ENCODE measurements at regions not wholly inside any gene's neighbourhood (a gene's known extent, or its start where the extent isn't known, plus 50 kb on each side); places are given as distances from the start of the nearest gene placed in this dataset.

DNA sequence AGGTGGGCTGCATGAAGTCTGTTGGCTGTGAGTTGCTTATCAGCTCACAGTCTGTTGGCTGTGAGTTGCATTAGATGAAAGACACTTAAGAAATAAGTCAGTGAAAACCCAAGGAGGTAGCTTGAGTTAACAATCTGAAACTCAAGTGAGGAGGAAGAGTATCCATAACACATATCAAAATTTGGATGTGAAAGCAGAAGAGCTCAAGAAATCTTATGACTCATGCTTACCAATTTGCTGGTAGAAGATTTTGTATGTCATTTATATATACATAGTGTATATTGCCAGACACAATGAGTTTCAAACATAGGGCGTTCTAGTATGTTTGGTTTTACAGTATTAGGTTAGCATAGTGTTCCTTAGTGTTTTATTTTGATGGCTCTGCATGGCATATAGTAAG lies 107.4 kb downstream of the DDIT4L start:
- Mint-ChIP-seq H3K4me1 (no peaks in the 10 kb centered on the region), H3K4me3 (no peak overlapping the region), H3K9me3 (no peaks in the 10 kb centered on the region), H3K27ac (no peak overlapping the region), H3K36me3 (ENCODE audit: low read depth) (no peaks in the 10 kb centered on the region), H3K27me3 (peaks cover 2% of the 10 kb centered on the region)
- ATAC-seq (ENCODE audit: low read depth), result no peak
- intact Hi-C loops (cut with micrococcal nuclease), result no loop called here
- POLR2A ChIA-PET, result no interaction called here
- CTCF ChIA-PET, result interaction anchor here (1.1 kb wide), 1 partner anchor 10 kb away, joined by 4 read pairs; no protein-coding TSS in a partner anchor
- TF ChIP-seq, protein P1, sequence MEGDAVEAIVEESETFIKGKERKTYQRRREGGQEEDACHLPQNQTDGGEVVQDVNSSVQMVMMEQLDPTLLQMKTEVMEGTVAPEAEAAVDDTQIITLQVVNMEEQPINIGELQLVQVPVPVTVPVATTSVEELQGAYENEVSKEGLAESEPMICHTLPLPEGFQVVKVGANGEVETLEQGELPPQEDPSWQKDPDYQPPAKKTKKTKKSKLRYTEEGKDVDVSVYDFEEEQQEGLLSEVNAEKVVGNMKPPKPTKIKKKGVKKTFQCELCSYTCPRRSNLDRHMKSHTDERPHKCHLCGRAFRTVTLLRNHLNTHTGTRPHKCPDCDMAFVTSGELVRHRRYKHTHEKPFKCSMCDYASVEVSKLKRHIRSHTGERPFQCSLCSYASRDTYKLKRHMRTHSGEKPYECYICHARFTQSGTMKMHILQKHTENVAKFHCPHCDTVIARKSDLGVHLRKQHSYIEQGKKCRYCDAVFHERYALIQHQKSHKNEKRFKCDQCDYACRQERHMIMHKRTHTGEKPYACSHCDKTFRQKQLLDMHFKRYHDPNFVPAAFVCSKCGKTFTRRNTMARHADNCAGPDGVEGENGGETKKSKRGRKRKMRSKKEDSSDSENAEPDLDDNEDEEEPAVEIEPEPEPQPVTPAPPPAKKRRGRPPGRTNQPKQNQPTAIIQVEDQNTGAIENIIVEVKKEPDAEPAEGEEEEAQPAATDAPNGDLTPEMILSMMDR (IDR thresholded peaks at IDR 0.05), result no peak
- no peak for DNase-seq

GRCh38 chr4:100081491-100081890 lies 108.8 kb downstream of the DDIT4L start:
- ATAC-seq (ENCODE audit: low read depth) (no peak), DNase-seq (no peak)
- intact Hi-C loops (cut with micrococcal nuclease), result no loop called here
- CTCF ChIA-PET, result no interaction called here
- Mint-ChIP-seq H3K9me3 (no peaks in the 10 kb centered on the region), H3K27ac (no peak overlapping the region), H3K4me1 (no peaks in the 10 kb centered on the region), H3K27me3 (peaks cover 2% of the 10 kb centered on the region), H3K4me3 (no peak overlapping the region), H3K36me3 (ENCODE audit: low read depth) (no peaks in the 10 kb centered on the region)
- TF ChIP-seq, protein P1 (IDR thresholded peaks at IDR 0.05), result no peak
- POLR2A ChIA-PET, result no interaction called here

GRCh38 chr4:100079264-100079663 lies 111.0 kb downstream of the DDIT4L start:
- CTCF ChIA-PET, result interaction anchor here (1.5 kb wide), 1 partner anchor 17 kb away, joined by 4 read pairs; no protein-coding TSS in a partner anchor
- peaks cover 7% of the 10 kb centered on the region for H3K27me3 Mint-ChIP-seq
- DNase-seq, result no peak
- no peaks in the 10 kb centered on the region for H3K9me3 Mint-ChIP-seq
- TF ChIP-seq, protein P1 (IDR thresholded peaks at IDR 0.05), result no peak
- ATAC-seq (ENCODE audit: low read depth), result no peak
- H3K4me3 Mint-ChIP-seq, result no peak overlapping the region
- no peaks in the 10 kb centered on the region for H3K4me1 Mint-ChIP-seq
- intact Hi-C loops (cut with micrococcal nuclease), result no loop called here
- H3K27ac Mint-ChIP-seq, result no peak overlapping the region
- POLR2A ChIA-PET, result no interaction called here
- no peaks in the 10 kb centered on the region for H3K36me3 Mint-ChIP-seq (ENCODE audit: low read depth)

- ChIA-PET CTCF (no interaction called here), POLR2A (interaction anchor here (0.7 kb wide), 1 partner anchor 17 kb away, joined by 3 read pairs; no protein-coding TSS in a partner anchor)
- TF ChIP-seq, protein P1 (IDR thresholded peaks at IDR 0.05), result no peak
- ATAC-seq (ENCODE audit: low read depth) (no peak), DNase-seq (no peak)
- H3K36me3 Mint-ChIP-seq (ENCODE audit: low read depth), result no peaks in the 10 kb centered on the region
- no peak overlapping the region for H3K4me3 Mint-ChIP-seq
- H3K27ac Mint-ChIP-seq, result no peak overlapping the region
- peaks cover 7% of the 10 kb centered on the region for H3K27me3 Mint-ChIP-seq
- H3K9me3 Mint-ChIP-seq, result no peaks in the 10 kb centered on the region
- intact Hi-C loops (cut with micrococcal nuclease), result no loop called here
- H3K4me1 Mint-ChIP-seq, result no peaks in the 10 kb centered on the region
These were observed 113.5 kb downstream of the DDIT4L start for GRCh38 chr4:100076753-100077152.

DNA sequence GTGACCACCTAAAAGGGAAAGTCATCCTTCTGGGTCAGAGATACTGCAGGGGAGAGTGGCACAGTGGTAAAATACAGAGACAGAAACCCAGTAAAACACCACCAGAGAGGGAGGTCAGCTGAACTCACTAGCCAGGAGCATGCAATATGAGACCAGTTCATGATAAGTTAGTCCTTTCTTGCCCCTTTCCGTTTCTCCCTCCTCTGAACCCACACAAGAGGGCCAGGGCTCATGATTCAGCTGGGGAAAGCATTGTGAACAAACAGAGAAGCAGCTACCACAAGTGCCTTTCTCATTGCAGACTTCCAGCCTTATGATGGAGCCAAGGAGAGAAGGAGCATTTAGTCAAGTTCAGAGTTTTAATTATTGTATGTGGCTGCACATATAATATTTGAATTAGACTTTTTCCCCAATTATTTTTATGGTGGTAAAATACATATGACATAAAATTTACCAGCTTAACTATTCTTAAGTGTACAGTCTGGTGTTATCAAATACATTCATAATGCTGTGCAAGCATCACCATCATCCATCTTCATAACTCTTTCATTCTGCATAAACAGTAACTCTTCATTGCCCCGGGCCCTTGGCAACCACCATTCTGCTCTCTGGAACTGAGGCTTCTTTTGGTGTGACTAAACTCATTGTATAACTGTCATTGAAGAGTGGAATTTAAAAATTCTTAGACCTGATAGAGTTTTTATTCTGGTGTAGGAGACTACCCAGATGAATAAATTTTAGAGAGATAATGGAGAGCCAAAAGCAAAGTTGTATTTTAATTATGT lies 114.6 kb downstream of the DDIT4L start:
- DNase-seq (no peak), ATAC-seq (ENCODE audit: low read depth) (no peak)
- Mint-ChIP-seq H3K27me3 (peaks cover 13% of the 10 kb centered on the region), H3K9me3 (no peaks in the 10 kb centered on the region), H3K4me3 (no peak overlapping the region), H3K36me3 (ENCODE audit: low read depth) (no peaks in the 10 kb centered on the region), H3K27ac (no peak overlapping the region), H3K4me1 (no peaks in the 10 kb centered on the region)
- POLR2A ChIA-PET, result no interaction called here
- CTCF ChIA-PET, result no interaction called here
- TF ChIP-seq, protein P1 (IDR thresholded peaks at IDR 0.05), result no peak
- intact Hi-C loops (cut with micrococcal nuclease), result no loop called here
